SH-SY5Y (cell line): ENCODE measurements at regions not wholly inside any gene's neighbourhood (a gene's known extent, or its start where the extent isn't known, plus 50 kb on each side); places are given as distances from the start of the nearest gene placed in this dataset.

Experiments used
- GATA2 ChIP-seq: IDR thresholded peaks from 2 replicates; pipeline ENCODE4 v1.6.1; 2011; ENCODE audit warnings: mild to moderate bottlenecking, low read depth, low read length
- GATA3 ChIP-seq: IDR thresholded peaks from 2 replicates; pipeline ENCODE4 v1.6.1; 2011; ENCODE audit warnings: low read depth, mild to moderate bottlenecking, low read length, moderate library complexity

DNA sequence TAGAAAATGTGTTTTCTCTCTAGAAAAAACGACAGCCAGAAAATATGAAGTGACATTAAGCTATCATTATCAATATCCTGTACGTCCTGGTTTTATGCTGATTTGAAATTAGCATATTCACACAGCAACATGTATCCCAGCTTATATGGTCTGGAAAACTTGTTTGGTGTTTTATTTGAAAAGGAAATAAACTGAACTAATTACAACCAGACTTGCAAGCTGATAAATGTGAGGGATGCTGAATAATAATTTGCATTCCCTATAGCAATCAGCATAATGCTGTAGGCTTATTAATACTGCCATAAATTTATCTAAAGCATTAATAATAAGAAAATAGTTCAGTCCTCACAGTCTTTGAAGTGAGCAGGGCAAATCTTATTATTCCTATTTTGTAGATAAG lies 336.9 kb upstream of the UMPS start:
- TF ChIP-seq GATA3 (no peak), GATA2 (no peak)
